ENCODE measurements at regions not wholly inside any gene's neighbourhood (a gene's known extent, or its start where the extent isn't known, plus 50 kb on each side); places are given as distances from the start of the nearest gene placed in this dataset.
A peak's percentile ranks its signal among the peaks of the same experiment; 100 is the strongest.

DNA sequence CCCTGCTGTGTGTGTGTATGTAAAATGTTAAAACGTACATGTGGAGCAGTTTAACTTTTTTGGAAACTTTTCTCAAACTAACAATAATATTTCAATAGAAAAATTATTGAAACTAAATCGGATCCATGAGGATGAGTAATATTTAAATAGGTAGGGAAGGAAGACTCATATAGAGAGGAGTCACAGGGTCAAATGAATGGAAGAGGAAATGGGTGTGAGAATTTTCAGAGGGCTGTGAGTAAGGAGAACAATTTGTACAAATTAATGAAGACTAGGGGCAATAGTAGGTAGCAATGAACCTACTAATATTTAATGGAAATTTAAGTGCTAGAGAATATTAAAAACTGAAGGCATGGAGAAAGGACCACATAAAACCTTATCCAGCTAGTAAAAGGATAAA is 290.7 kb upstream of the PCDH18 start:
- 74 to 83% methylated on average over 2 of the region's 2 CpGs for WGBS, 2 experiments (ENCODE audit: low coverage in 1 of 2, low lambda C conversion rate in 2 of 2, missing lambda C conversion rate in 2 of 2)
- no peaks in the 10 kb centered on the region for H3K79me2 ChIP-seq (ENCODE audit: insufficient read depth)

DNA sequence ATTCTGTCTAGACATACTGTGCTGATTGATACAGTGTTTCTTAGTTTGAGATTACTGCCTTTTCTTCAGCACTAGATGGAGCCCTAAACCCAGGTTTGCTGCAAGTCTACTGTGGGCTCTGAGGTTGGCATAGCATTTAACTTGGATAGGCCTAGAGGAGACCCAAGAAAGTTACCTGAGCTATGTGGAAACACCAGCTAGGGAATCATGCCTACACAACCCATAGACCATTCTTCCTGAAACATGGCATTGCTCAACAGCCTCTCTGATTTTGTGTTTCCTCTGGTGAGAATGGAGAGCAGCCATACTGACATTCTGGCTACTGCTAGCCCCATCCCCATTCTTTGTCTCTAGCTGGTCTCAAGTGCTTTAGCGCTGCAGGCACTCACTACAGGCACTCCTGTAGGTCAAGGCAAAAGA is 287.7 kb upstream of the PCDH18 start:
- in situ Hi-C loops (cut with MboI), result loop anchor here (25.0 kb wide), 1 partner anchor 1042 kb away; no protein-coding TSS in a partner anchor
- Histone ChIP-seq H4K20me1 (ENCODE audit: insufficient read depth) (no peaks in the 10 kb centered on the region), H3K4me2 (ENCODE audit: unreplicated experiment) (no peak overlapping the region), H3K9me3 (ENCODE audit: low read depth) (no peaks in the 10 kb centered on the region), H3K4me3 (no peak overlapping the region), H2AFZ (0 out of 2 replicates have a peak overlapping the region, but pooled peaks have one; percentile 33), H3K9ac (no peak overlapping the region), H3K9me2 (ENCODE audit: insufficient read depth) (no peaks in the 10 kb centered on the region), H3K27ac (no peak overlapping the region), H3K79me2 (ENCODE audit: insufficient read depth) (no peaks in the 10 kb centered on the region), H3F3A (ENCODE audit: insufficient read depth) (no peaks in the 10 kb centered on the region), H3K27me3 (replicated peaks; ENCODE audit: insufficient read depth) (no peaks in the 10 kb centered on the region), H3K4me1 (ENCODE audit: insufficient read depth) (no peaks in the 10 kb centered on the region), H3K36me3 (ENCODE audit: low read depth) (no peaks in the 10 kb centered on the region)
- peak; percentile 64 for DNase-seq
- TF ChIP-seq EZH2 (IDR thresholded peaks at IDR 0.05; ENCODE audit: insufficient read depth, poor library complexity, severe bottlenecking), result no peak
- TF ChIP-seq EZH2phosphoT487 (IDR thresholded peaks at IDR 0.05; ENCODE audit: insufficient read depth, low read depth), result no peak
- 100% methylated on average over 1 of the region's 1 CpG for WGBS, 2 experiments (ENCODE audit: low coverage in 1 of 2, low lambda C conversion rate in 2 of 2, missing lambda C conversion rate in 2 of 2)

More for the DNA sequence above, 290.7 kb upstream of the PCDH18 start:
- Histone ChIP-seq H2AFZ (no peak overlapping the region), H3K4me3 (no peak overlapping the region), H3K9me3 (ENCODE audit: low read depth) (no peaks in the 10 kb centered on the region), H3F3A (ENCODE audit: insufficient read depth) (no peaks in the 10 kb centered on the region), H4K20me1 (ENCODE audit: insufficient read depth) (no peaks in the 10 kb centered on the region), H3K9me2 (ENCODE audit: insufficient read depth) (no peaks in the 10 kb centered on the region), H3K27me3 (replicated peaks; ENCODE audit: insufficient read depth) (no peaks in the 10 kb centered on the region), H3K36me3 (ENCODE audit: low read depth) (no peaks in the 10 kb centered on the region), H3K27ac (no peak overlapping the region), H3K9ac (no peak overlapping the region), H3K4me1 (ENCODE audit: insufficient read depth) (no peaks in the 10 kb centered on the region), H3K4me2 (ENCODE audit: unreplicated experiment) (no peak overlapping the region)
- TF ChIP-seq EZH2phosphoT487 (IDR thresholded peaks at IDR 0.05; ENCODE audit: insufficient read depth, low read depth), result no peak
- in situ Hi-C loops (cut with MboI), result loop anchor here (25.0 kb wide), 1 partner anchor 1039 kb away; no protein-coding TSS in a partner anchor
- no peak for DNase-seq

DNA sequence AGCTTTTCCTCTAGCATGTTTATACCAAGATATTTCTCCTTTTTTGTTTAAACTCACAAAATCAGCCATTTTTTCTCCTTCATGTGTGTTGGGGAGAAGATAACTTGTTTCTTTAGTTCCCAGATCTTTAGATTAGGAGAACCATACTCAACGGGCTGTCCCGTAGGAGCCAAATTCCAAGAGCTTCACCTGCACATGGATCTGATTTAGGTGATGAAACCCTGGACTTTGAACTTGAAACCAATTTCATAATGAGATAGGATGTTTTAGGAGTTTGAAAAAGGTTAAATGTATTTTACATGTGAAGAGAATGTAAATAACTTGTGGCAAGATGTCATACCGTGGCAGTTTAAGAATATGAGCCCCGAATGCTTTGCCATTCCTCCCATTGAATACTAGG is 280.0 kb upstream of the PCDH18 start:
- Histone ChIP-seq H4K20me1 (ENCODE audit: insufficient read depth) (no peaks in the 10 kb centered on the region), H3K36me3 (ENCODE audit: low read depth) (no peaks in the 10 kb centered on the region), H3F3A (ENCODE audit: insufficient read depth) (no peaks in the 10 kb centered on the region), H3K27ac (no peak overlapping the region), H3K9me3 (ENCODE audit: low read depth) (no peaks in the 10 kb centered on the region), H3K9me2 (ENCODE audit: insufficient read depth) (no peaks in the 10 kb centered on the region), H3K27me3 (replicated peaks; ENCODE audit: insufficient read depth) (no peaks in the 10 kb centered on the region), H3K79me2 (ENCODE audit: insufficient read depth) (no peaks in the 10 kb centered on the region), H3K4me2 (ENCODE audit: unreplicated experiment) (no peak overlapping the region), H3K4me3 (no peak overlapping the region), H3K4me1 (ENCODE audit: insufficient read depth) (no peaks in the 10 kb centered on the region), H2AFZ (no peak overlapping the region), H3K9ac (no peak overlapping the region)
- TF ChIP-seq EZH2 (IDR thresholded peaks at IDR 0.05; ENCODE audit: insufficient read depth, poor library complexity, severe bottlenecking), result no peak
- no peak for TF ChIP-seq EZH2phosphoT487 (IDR thresholded peaks at IDR 0.05; ENCODE audit: insufficient read depth, low read depth)
- no peak for DNase-seq
- 85 to 87% methylated on average over 4 of the region's 4 CpGs for WGBS, 2 experiments (ENCODE audit: low coverage in 1 of 2, low lambda C conversion rate in 2 of 2, missing lambda C conversion rate in 2 of 2)
- in situ Hi-C loops (cut with MboI), result loop anchor here (25.0 kb wide), 1 partner anchor 1050 kb away; no protein-coding TSS in a partner anchor

DNA sequence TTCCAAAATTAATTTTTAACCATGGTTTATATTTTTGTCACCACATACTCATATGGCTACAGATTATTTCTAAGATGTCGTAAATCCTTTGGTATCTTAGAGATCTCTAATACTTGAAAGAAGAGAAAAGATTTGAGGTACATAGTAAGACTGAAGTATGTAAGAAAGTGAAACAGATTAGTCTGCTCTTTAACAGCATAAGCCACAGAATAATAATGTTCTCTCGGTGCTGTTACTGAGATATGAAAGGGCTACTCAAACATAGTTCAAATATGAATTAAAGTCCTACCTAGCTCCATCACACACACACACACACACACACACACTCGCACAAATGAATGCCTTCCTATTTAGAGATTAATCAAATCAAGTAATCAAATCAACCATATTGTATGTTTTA is 274.1 kb upstream of the PCDH18 start:
- H4K20me1 ChIP-seq (ENCODE audit: insufficient read depth), result no peaks in the 10 kb centered on the region
- no peak for DNase-seq
- H3K36me3 ChIP-seq (ENCODE audit: low read depth), result no peaks in the 10 kb centered on the region
- H3K79me2 ChIP-seq (ENCODE audit: insufficient read depth), result no peaks in the 10 kb centered on the region
- H3K4me3 ChIP-seq, result no peak overlapping the region
- H3K9me3 ChIP-seq (ENCODE audit: low read depth), result no peaks in the 10 kb centered on the region
- no peak overlapping the region for H3K9ac ChIP-seq
- no peaks in the 10 kb centered on the region for H3K9me2 ChIP-seq (ENCODE audit: insufficient read depth)
- 92% methylated on average over 3 of the region's 3 CpGs for WGBS, 2 experiments (ENCODE audit: low coverage in 1 of 2, low lambda C conversion rate in 2 of 2, missing lambda C conversion rate in 2 of 2)
- H3K4me2 ChIP-seq (ENCODE audit: unreplicated experiment), result no peak overlapping the region
- H3K27me3 ChIP-seq (replicated peaks; ENCODE audit: insufficient read depth), result no peaks in the 10 kb centered on the region
- no peak overlapping the region for H3K27ac ChIP-seq
- no peaks in the 10 kb centered on the region for H3F3A ChIP-seq (ENCODE audit: insufficient read depth)
- in situ Hi-C loops (cut with MboI), result loop anchor here (25.0 kb wide), 1 partner anchor 1056 kb away; no protein-coding TSS in a partner anchor
- TF ChIP-seq EZH2 (IDR thresholded peaks at IDR 0.05; ENCODE audit: insufficient read depth, poor library complexity, severe bottlenecking) (no peak), EZH2phosphoT487 (IDR thresholded peaks at IDR 0.05; ENCODE audit: insufficient read depth, low read depth) (no peak)
- no peaks in the 10 kb centered on the region for H3K4me1 ChIP-seq (ENCODE audit: insufficient read depth)
- H2AFZ ChIP-seq, result no peak overlapping the region

All from GM23248 (cell line).